22Rv1 (cell line): ENCODE measurements at regions not wholly inside any gene's neighbourhood (a gene's known extent, or its start where the extent isn't known, plus 50 kb on each side); places are given as distances from the start of the nearest gene placed in this dataset.

Experiments
- CTCF ChIP-seq: fragments of 450-650 bp; IDR thresholded peaks from 2 replicates; pipeline ENCODE4 v1.5.1; 2017; ENCODE audit warnings: mild to moderate bottlenecking
- ZFX ChIP-seq: fragments of 450-650 bp; IDR thresholded peaks from 2 replicates; pipeline ENCODE4 v1.6.1; 2017; ENCODE audit warnings: antibody characterized with exemption, borderline replicate concordance

GRCh38 chr18:75592527-75592926 is 165.0 kb upstream of the SMIM21 start:
- TF ChIP-seq CTCF (no peak), ZFX (no peak)
